Suprapubic skin (tissue), 4 donors: ENCODE measurements at regions not wholly inside any gene's neighbourhood (a gene's known extent, or its start where the extent isn't known, plus 50 kb on each side); places are given as distances from the start of the nearest gene placed in this dataset.

ENCODE experiments used
- DNase-seq, 2 donors: peaks; one replicate each; pipeline ENCODE4 v3.0.0-alpha.2; 2019; ENCODE audit warnings: low spot score in 2 of 2
- H3K27ac ChIP-seq: fragments of 200-600 bp; sonication (generic); one replicate; pipeline ENCODE4 v1.5.1; 2019
- H3K27me3 ChIP-seq: fragments of 200-600 bp; sonication (generic); one replicate; pipeline ENCODE4 v1.5.1; 2019
- H3K36me3 ChIP-seq: fragments of 200-600 bp; sonication (generic); one replicate; pipeline ENCODE4 v1.5.1; 2019
- H3K4me1 ChIP-seq: fragments of 200-600 bp; sonication (generic); one replicate; pipeline ENCODE4 v1.5.1; 2019
- H3K4me3 ChIP-seq: fragments of 200-600 bp; sonication (generic); one replicate; pipeline ENCODE4 v1.5.1; 2019; ENCODE audit warnings: mild to moderate bottlenecking
- H3K9me3 ChIP-seq: fragments of 200-600 bp; sonication (generic); one replicate; pipeline ENCODE4 v1.5.1; 2019
- EP300 ChIP-seq: sonication (generic); formaldehyde crosslinking; IDR thresholded peaks from one replicate; pipeline ENCODE4 v1.6.1; 2017; ENCODE audit warnings: antibody characterized with exemption
- POLR2A ChIP-seq, 2 donors: fragments of 450-650 bp; IDR thresholded peaks; one replicate each; pipeline ENCODE4 v1.6.1; 2017; ENCODE audit warnings: antibody characterized with exemption in 2 of 2, mild to moderate bottlenecking in 2 of 2, moderate library complexity in 2 of 2
- POLR2AphosphoS5 ChIP-seq, 3 donors: sonication (generic); formaldehyde crosslinking; IDR thresholded peaks; one replicate each; pipeline ENCODE4 v1.6.1; 2017; ENCODE audit warnings: antibody characterized with exemption in 3 of 3
- WGBS: methylation state at CpG from one replicate; pipeline ENCODE4 v1.1.5; 2018; 5-methylcytosine and 5-hydroxymethylcytosine counted together
- TF ChIP-seq, protein P1 (sequence below), 2 donors: fragments of 200-600 bp in 1 of 2; fragments of 450-650 bp in 1 of 2; sonication (generic) in 1 of 2; IDR thresholded peaks; one replicate each; pipeline ENCODE4 v1.5.1; 2016 to 2019; ENCODE audit warnings: antibody characterized with exemption in 2 of 2, mild to moderate bottlenecking in 1 of 2, moderate library complexity in 1 of 2

DNA sequence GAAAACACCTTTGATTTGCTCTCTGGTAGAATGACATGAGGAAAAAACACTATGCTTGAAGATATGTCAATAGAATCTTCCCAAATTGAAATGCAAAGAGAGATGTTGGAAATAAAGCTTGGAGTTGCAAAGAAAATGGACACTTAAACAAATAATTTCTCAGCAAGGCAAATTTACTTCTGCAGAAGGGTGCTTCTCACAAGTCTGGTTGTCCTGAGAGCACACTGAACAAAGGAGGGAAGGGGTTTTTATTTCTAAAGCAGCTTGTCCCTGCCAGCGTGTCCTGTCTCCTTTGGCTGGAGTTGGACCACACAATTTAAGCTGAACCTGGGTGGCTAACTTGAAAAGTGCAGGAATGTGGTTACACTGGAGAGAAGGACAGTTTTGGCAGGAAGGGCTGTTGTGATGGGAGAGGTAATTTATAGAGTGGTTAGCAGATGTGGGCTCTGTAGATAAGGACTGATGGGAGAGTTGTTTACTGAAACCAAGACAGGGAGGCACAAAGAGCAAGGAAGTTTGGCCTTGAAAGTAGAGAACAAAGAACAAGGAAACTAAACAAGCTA is 454.6 kb upstream of the EYS start:
- 61% methylated on average over 1 of the region's 1 CpG for WGBS
- H3K36me3 ChIP-seq = no peaks in the 10 kb centered on the region
- H3K27me3 ChIP-seq = no peaks in the 10 kb centered on the region
- peaks cover 28% of the 10 kb centered on the region for H3K9me3 ChIP-seq
- DNase-seq = no peak
- TF ChIP-seq EP300 (no peak), POLR2AphosphoS5 (IDR thresholded peaks at IDR 0.05) (no peak), POLR2A (IDR thresholded peaks at IDR 0.05) (no peak)
- TF ChIP-seq, protein P1, sequence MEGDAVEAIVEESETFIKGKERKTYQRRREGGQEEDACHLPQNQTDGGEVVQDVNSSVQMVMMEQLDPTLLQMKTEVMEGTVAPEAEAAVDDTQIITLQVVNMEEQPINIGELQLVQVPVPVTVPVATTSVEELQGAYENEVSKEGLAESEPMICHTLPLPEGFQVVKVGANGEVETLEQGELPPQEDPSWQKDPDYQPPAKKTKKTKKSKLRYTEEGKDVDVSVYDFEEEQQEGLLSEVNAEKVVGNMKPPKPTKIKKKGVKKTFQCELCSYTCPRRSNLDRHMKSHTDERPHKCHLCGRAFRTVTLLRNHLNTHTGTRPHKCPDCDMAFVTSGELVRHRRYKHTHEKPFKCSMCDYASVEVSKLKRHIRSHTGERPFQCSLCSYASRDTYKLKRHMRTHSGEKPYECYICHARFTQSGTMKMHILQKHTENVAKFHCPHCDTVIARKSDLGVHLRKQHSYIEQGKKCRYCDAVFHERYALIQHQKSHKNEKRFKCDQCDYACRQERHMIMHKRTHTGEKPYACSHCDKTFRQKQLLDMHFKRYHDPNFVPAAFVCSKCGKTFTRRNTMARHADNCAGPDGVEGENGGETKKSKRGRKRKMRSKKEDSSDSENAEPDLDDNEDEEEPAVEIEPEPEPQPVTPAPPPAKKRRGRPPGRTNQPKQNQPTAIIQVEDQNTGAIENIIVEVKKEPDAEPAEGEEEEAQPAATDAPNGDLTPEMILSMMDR (IDR thresholded peaks at IDR 0.05) = no peak
- H3K4me1 ChIP-seq = no peaks in the 10 kb centered on the region
- no peak overlapping the region for H3K4me3 ChIP-seq
- no peak overlapping the region for H3K27ac ChIP-seq

GRCh38 chr6:66159937-66160336 is 452.9 kb upstream of the EYS start:
- DNase-seq = no peak
- H3K4me3 ChIP-seq = no peak overlapping the region
- 88% methylated on average over 2 of the region's 2 CpGs for WGBS
- no peaks in the 10 kb centered on the region for H3K4me1 ChIP-seq
- no peaks in the 10 kb centered on the region for H3K27me3 ChIP-seq
- peaks cover 28% of the 10 kb centered on the region for H3K9me3 ChIP-seq
- TF ChIP-seq POLR2AphosphoS5 (IDR thresholded peaks at IDR 0.05) = no peak
- H3K36me3 ChIP-seq = no peaks in the 10 kb centered on the region
- H3K27ac ChIP-seq = no peak overlapping the region

GRCh38 chr6:66153247-66153646 is 446.2 kb upstream of the EYS start:
- no peak overlapping the region for H3K27ac ChIP-seq

DNA sequence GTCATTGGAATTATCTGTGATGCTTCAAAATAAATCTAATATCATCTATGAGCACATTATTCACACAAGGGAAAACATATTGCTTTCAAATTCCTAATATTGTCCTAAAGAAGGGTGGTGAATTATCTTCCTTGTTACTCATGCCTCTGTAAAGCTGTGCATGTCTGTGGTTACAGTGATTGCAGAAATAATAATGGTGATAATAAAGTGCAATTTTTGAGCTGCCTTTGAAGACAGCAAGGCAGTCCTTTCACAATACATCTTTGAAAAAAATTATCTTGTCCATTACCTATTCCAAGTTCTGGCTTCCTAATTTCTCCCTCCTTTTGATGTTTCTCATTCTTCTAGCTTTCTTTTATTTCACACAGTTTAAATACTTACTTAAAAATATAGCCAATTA is 442.1 kb upstream of the EYS start:
- no peaks in the 10 kb centered on the region for H3K27me3 ChIP-seq
- TF ChIP-seq, protein P1 (IDR thresholded peaks at IDR 0.05) = no peak
- TF ChIP-seq POLR2AphosphoS5 (IDR thresholded peaks at IDR 0.05) = no peak
- no peak for TF ChIP-seq EP300
- no peak for TF ChIP-seq POLR2A (IDR thresholded peaks at IDR 0.05)
- no peak overlapping the region for H3K4me3 ChIP-seq
- H3K36me3 ChIP-seq = no peaks in the 10 kb centered on the region
- no peaks in the 10 kb centered on the region for H3K9me3 ChIP-seq
- no peaks in the 10 kb centered on the region for H3K4me1 ChIP-seq
- H3K27ac ChIP-seq = no peak overlapping the region
- DNase-seq = no peak

More at GRCh38 chr6:66153247-66153646, 446.2 kb upstream of the EYS start:
- Histone ChIP-seq H3K9me3 (no peaks in the 10 kb centered on the region), H3K4me3 (no peak overlapping the region), H3K4me1 (no peaks in the 10 kb centered on the region), H3K36me3 (no peaks in the 10 kb centered on the region), H3K27me3 (no peaks in the 10 kb centered on the region)
- WGBS = 55% methylated on average over 2 of the region's 2 CpGs
- TF ChIP-seq EP300 (no peak), POLR2A (IDR thresholded peaks at IDR 0.05) (no peak), POLR2AphosphoS5 (IDR thresholded peaks at IDR 0.05) (no peak)
- TF ChIP-seq, protein P1 (IDR thresholded peaks at IDR 0.05) = no peak
- DNase-seq = no peak

DNA sequence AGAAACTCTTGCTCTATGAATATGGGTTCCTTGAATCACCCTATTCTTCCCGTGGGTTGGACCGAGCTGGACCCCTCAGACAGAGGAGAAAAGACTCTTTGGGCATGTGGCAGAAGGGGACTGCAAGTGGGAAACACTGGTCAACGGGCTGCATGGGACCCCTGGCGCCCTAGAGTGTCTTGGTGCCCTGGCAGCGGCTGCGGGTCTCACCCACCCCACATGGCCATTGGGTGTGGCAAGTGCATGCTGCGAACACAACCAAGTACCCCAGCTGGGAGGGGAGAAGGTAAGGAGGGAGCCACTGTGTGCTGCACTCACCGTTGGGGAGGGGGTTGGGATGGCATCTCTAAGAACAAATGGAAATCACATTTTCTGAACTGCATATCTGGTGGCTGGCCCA is 438.8 kb upstream of the EYS start:
- H3K36me3 ChIP-seq = no peaks in the 10 kb centered on the region
- 89% methylated on average over 3 of the region's 8 CpGs for WGBS
- no peak overlapping the region for H3K4me3 ChIP-seq
- H3K27ac ChIP-seq = no peak overlapping the region
- no peaks in the 10 kb centered on the region for H3K9me3 ChIP-seq
- TF ChIP-seq POLR2AphosphoS5 (IDR thresholded peaks at IDR 0.05) (no peak), EP300 (no peak), POLR2A (IDR thresholded peaks at IDR 0.05) (no peak)
- TF ChIP-seq, protein P1 (IDR thresholded peaks at IDR 0.05) = no peak
- H3K27me3 ChIP-seq = no peaks in the 10 kb centered on the region
- DNase-seq = no peak
- no peaks in the 10 kb centered on the region for H3K4me1 ChIP-seq

- Histone ChIP-seq H3K36me3 (no peaks in the 10 kb centered on the region), H3K4me1 (no peaks in the 10 kb centered on the region), H3K27me3 (no peaks in the 10 kb centered on the region), H3K4me3 (no peak overlapping the region), H3K9me3 (peaks cover 8% of the 10 kb centered on the region), H3K27ac (no peak overlapping the region)
- 66% methylated on average over 2 of the region's 2 CpGs for WGBS
- TF ChIP-seq POLR2A (IDR thresholded peaks at IDR 0.05) (no peak), EP300 (no peak), POLR2AphosphoS5 (IDR thresholded peaks at IDR 0.05) (no peak)
- TF ChIP-seq, protein P1 (IDR thresholded peaks at IDR 0.05) = no peak
- DNase-seq = no peak
Observed at GRCh38 chr6:66134021-66134420, 427.0 kb upstream of the EYS start.
